ENCODE measurements at regions not wholly inside any gene's neighbourhood (a gene's known extent, or its start where the extent isn't known, plus 50 kb on each side); places are given as distances from the start of the nearest gene placed in this dataset.

- no peaks in the 10 kb centered on the region for H3K9me3 ChIP-seq
- H3K4me3 ChIP-seq = no peak overlapping the region
- no peak overlapping the region for H3K27ac ChIP-seq
- DNase-seq = no peak
- peaks cover 0 to 22% (median 12%) of the 10 kb centered on the region in 9 donors for H3K4me1 ChIP-seq
- ATAC-seq = no peak
- no peak for TF ChIP-seq CTCF (IDR thresholded peaks at IDR 0.05)
- peaks cover 0 to 5% (median 0%) of the 10 kb centered on the region in 7 donors for H3K27me3 ChIP-seq
- no peaks in the 10 kb centered on the region for H3K36me3 ChIP-seq
- intact Hi-C loops (cut with DNase I) = loop anchor here in 1 of 10 donors (10.0 kb wide), 1 partner anchor 243 kb away; the partner anchor contains the start of gene BCL6
- 86 to 90% methylated on average over 4 of the region's 4 CpGs for WGBS, 2 donors
Measured at GRCh38 chr3:187987924-187988323, 166.0 kb upstream of the LPP start.

- intact Hi-C loops (cut with DNase I) = loop anchor here in 1 of 10 donors (10.0 kb wide), 1 partner anchor 245 kb away; the partner anchor contains the start of gene BCL6
- WGBS, 2 donors = 58 to 59% methylated on average over 10 of the region's 10 CpGs
- no peak overlapping the region for H3K4me3 ChIP-seq
- H3K4me1 ChIP-seq = peaks cover 0 to 25% (median 8%) of the 10 kb centered on the region in 9 donors
- ATAC-seq = no peak
- H3K27me3 ChIP-seq = peaks cover 0 to 5% (median 0%) of the 10 kb centered on the region in 7 donors
- H3K36me3 ChIP-seq = no peaks in the 10 kb centered on the region
- no peak for TF ChIP-seq CTCF (IDR thresholded peaks at IDR 0.05)
- no peak for DNase-seq
- no peaks in the 10 kb centered on the region for H3K9me3 ChIP-seq
- H3K27ac ChIP-seq = no peak overlapping the region
Measured at GRCh38 chr3:187989575-187990153, 164.3 kb upstream of the LPP start.

- Histone ChIP-seq H3K27me3 (peaks cover 0 to 5% (median 0%) of the 10 kb centered on the region in 7 donors), H3K36me3 (no peaks in the 10 kb centered on the region), H3K4me3 (no peak overlapping the region), H3K27ac (no peak overlapping the region), H3K4me1 (peaks cover 0 to 10% (median 0%) of the 10 kb centered on the region in 9 donors), H3K9me3 (no peaks in the 10 kb centered on the region)
- ATAC-seq = no peak
- no peak for DNase-seq
- intact Hi-C loops (cut with DNase I) = no loop called here
- no peak for TF ChIP-seq CTCF (IDR thresholded peaks at IDR 0.05)
Measured at GRCh38 chr3:187992609-187993008, 161.3 kb upstream of the LPP start.

- Histone ChIP-seq H3K27me3 (peaks cover 0 to 5% (median 0%) of the 10 kb centered on the region in 7 donors), H3K36me3 (no peaks in the 10 kb centered on the region), H3K9me3 (no peaks in the 10 kb centered on the region), H3K27ac (peak overlapping the region in 1 of 10 donors; percentile 13), H3K4me1 (peaks cover 0 to 12% (median 0%) of the 10 kb centered on the region in 9 donors), H3K4me3 (no peak overlapping the region)
- intact Hi-C loops (cut with DNase I) = no loop called here
- no peak for TF ChIP-seq CTCF (IDR thresholded peaks at IDR 0.05)
- 91 to 95% methylated on average over 4 of the region's 4 CpGs for WGBS, 2 donors
- no peak for DNase-seq
- no peak for ATAC-seq
Measured at GRCh38 chr3:187994221-187995042, 159.5 kb upstream of the LPP start.
